ENCODE measurements at regions not wholly inside any gene's neighbourhood (a gene's known extent, or its start where the extent isn't known, plus 50 kb on each side); places are given as distances from the start of the nearest gene placed in this dataset.

DNA sequence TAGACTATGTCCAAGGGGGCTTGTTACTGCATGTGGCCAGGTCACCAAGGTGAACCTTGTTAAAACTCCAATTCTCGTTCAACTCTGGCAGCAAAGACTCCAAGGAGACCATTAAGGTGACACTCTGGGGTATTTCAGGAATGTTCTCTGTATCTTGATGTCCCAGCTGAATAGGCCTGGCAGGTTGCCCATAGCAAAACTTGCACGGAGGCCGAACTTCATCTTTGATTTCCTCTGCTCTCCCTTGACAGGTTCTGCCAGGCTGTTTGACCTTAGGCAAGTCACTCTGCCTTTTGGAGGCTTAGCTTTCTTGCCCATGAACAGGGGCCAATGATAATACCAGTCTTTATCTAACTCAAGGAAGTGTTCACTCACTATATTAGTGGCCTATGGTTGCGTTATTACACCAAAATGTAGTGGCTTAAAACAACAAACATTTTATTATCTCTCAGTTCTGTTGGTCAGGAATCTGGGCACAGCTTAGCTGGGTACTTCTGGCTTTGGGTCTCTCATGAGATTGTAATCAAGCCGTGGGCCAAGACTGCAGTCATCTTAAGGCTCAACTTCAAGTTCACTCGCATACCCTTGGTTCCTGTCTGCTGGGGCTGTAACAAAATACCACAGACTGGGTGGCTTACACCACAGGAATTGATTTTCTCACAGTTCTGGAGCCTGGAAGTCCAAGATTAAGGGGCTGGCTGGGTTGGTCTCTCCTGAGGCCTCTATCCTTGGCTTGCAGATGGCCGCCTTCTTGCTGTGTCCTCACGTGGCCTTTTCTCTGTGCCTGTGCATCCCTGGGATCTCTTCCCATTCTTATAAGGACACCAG, 168.5 kb downstream of the UTP18 start:
- TF ChIP-seq, protein P1, sequence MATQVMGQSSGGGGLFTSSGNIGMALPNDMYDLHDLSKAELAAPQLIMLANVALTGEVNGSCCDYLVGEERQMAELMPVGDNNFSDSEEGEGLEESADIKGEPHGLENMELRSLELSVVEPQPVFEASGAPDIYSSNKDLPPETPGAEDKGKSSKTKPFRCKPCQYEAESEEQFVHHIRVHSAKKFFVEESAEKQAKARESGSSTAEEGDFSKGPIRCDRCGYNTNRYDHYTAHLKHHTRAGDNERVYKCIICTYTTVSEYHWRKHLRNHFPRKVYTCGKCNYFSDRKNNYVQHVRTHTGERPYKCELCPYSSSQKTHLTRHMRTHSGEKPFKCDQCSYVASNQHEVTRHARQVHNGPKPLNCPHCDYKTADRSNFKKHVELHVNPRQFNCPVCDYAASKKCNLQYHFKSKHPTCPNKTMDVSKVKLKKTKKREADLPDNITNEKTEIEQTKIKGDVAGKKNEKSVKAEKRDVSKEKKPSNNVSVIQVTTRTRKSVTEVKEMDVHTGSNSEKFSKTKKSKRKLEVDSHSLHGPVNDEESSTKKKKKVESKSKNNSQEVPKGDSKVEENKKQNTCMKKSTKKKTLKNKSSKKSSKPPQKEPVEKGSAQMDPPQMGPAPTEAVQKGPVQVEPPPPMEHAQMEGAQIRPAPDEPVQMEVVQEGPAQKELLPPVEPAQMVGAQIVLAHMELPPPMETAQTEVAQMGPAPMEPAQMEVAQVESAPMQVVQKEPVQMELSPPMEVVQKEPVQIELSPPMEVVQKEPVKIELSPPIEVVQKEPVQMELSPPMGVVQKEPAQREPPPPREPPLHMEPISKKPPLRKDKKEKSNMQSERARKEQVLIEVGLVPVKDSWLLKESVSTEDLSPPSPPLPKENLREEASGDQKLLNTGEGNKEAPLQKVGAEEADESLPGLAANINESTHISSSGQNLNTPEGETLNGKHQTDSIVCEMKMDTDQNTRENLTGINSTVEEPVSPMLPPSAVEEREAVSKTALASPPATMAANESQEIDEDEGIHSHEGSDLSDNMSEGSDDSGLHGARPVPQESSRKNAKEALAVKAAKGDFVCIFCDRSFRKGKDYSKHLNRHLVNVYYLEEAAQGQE (IDR thresholded peaks at IDR 0.05; ENCODE audit: insufficient read depth in 1 of 2, low read depth in 2 of 2, low read length in 2 of 2), result no peak
- TF ChIP-seq POLR2AphosphoS5 (IDR thresholded peaks at IDR 0.05; ENCODE audit: low read depth, low read length), result no peak
- no peak for TF ChIP-seq SIN3A (IDR thresholded peaks at IDR 0.05; ENCODE audit: borderline replicate concordance, insufficient read depth, low read length)
